Activated CD8-positive, alpha-beta memory T cell treated with anti-CD3 and anti-CD28 coated beads for 1 hour (primary cell): ENCODE measurements at regions not wholly inside any gene's neighbourhood (a gene's known extent, or its start where the extent isn't known, plus 50 kb on each side); places are given as distances from the start of the nearest gene placed in this dataset.

ENCODE experiments used
- DNase-seq, 2 donors: peaks; one replicate each; pipeline ENCODE4 v3.0.0-alpha.2; 2020; ENCODE audit warnings: low read depth in 1 of 2; ENCODE audit errors: extremely low read depth in 1 of 2

GRCh38 chr11:87443707-87444106 is 406.0 kb downstream of the TMEM135 start:
- DNase-seq = no peak

- no peak for DNase-seq
Measured at GRCh38 chr11:87440076-87440770, 402.5 kb downstream of the TMEM135 start.

- no peak for DNase-seq
Measured at GRCh38 chr11:87438416-87438815, 400.7 kb downstream of the TMEM135 start.

GRCh38 chr11:87437844-87438223 is 400.1 kb downstream of the TMEM135 start:
- no peak for DNase-seq

GRCh38 chr11:87437133-87437843 is 399.6 kb downstream of the TMEM135 start:
- DNase-seq = no peak

- no peak for DNase-seq
Measured at GRCh38 chr11:87432022-87432421, 394.3 kb downstream of the TMEM135 start.

- DNase-seq = no peak
Measured at GRCh38 chr11:87431392-87431791, 393.7 kb downstream of the TMEM135 start.

GRCh38 chr11:87430821-87431220 is 393.1 kb downstream of the TMEM135 start:
- no peak for DNase-seq

- no peak for DNase-seq
Measured at GRCh38 chr11:87429996-87430395, 392.3 kb downstream of the TMEM135 start.

- no peak for DNase-seq
Measured at GRCh38 chr11:87428266-87428665, 390.5 kb downstream of the TMEM135 start.

- DNase-seq = no peak
Measured at GRCh38 chr11:87425943-87426342, 388.2 kb downstream of the TMEM135 start.

- DNase-seq = no peak
Measured at GRCh38 chr11:87425391-87425790, 387.7 kb downstream of the TMEM135 start.

- DNase-seq = no peak
Measured at GRCh38 chr11:87423161-87423560, 385.4 kb downstream of the TMEM135 start.

- DNase-seq = no peak
Measured at GRCh38 chr11:87422566-87422965, 384.8 kb downstream of the TMEM135 start.

- DNase-seq = no peak
Measured at GRCh38 chr11:87421422-87421821, 383.7 kb downstream of the TMEM135 start.

GRCh38 chr11:87417951-87418350 is 380.2 kb downstream of the TMEM135 start:
- DNase-seq = no peak

- no peak for DNase-seq
Measured at GRCh38 chr11:87405843-87406242, 368.1 kb downstream of the TMEM135 start.

- DNase-seq = no peak
Measured at GRCh38 chr11:87405356-87405755, 367.6 kb downstream of the TMEM135 start.

- no peak for DNase-seq
Measured at GRCh38 chr11:87401653-87402052, 363.9 kb downstream of the TMEM135 start.

- DNase-seq = no peak
Measured at GRCh38 chr11:87399341-87399740, 361.6 kb downstream of the TMEM135 start.

GRCh38 chr11:87398931-87399330 is 361.2 kb downstream of the TMEM135 start:
- DNase-seq = no peak

- no peak for DNase-seq
Measured at GRCh38 chr11:87397011-87397865, 359.5 kb downstream of the TMEM135 start.
